AG04450 (cell line): ENCODE measurements at regions not wholly inside any gene's neighbourhood (a gene's known extent, or its start where the extent isn't known, plus 50 kb on each side); places are given as distances from the start of the nearest gene placed in this dataset.

ENCODE experiments used
- CTCF ChIA-PET: fragments of 300-600, 350-600 bp; formaldehyde crosslinking; extraction: SDS; loops from one replicate; lab custom pipeline; 2022; ENCODE audit warnings: antibody characterized with exemption, inconsistent platforms; lab: Charles Lee
- POLR2A ChIA-PET: fragments of 350-600 bp; formaldehyde crosslinking; extraction: SDS; loops from one replicate; lab custom pipeline; 2021; ENCODE audit warnings: antibody characterized with exemption, inconsistent platforms; lab: Yijun Ruan, JAX
- DNase-seq: peaks from one replicate; pipeline ENCODE4 v3.0.0-alpha.2; 2011; ENCODE audit warnings: low read depth, low spot score
- H3K27ac ChIP-seq: one replicate; pipeline ENCODE4 v1.5.1; 2012; ENCODE audit warnings: low read depth, low read length, control low read depth
- H3K27me3 ChIP-seq: one replicate; pipeline ENCODE4 v1.6.0; 2012; ENCODE audit warnings: low read length; ENCODE audit not compliant: control insufficient read depth, insufficient read depth
- H3K4me3 ChIP-seq: 2 replicates; pipeline ENCODE4 v1.5.1; 2011; ENCODE audit warnings: mild to moderate bottlenecking, low read depth, low read length, control low read depth
- H3K9me3 ChIP-seq: 2 replicates; pipeline ENCODE4 v1.5.1; 2012; ENCODE audit warnings: low read length; ENCODE audit not compliant: control insufficient read depth, insufficient read depth
- TF ChIP-seq, protein P1 (sequence below): IDR thresholded peaks from 2 replicates; pipeline ENCODE4 v1.5.1; 2011; ENCODE audit warnings: low read depth, low read length, control low read depth, inconsistent platforms

DNA sequence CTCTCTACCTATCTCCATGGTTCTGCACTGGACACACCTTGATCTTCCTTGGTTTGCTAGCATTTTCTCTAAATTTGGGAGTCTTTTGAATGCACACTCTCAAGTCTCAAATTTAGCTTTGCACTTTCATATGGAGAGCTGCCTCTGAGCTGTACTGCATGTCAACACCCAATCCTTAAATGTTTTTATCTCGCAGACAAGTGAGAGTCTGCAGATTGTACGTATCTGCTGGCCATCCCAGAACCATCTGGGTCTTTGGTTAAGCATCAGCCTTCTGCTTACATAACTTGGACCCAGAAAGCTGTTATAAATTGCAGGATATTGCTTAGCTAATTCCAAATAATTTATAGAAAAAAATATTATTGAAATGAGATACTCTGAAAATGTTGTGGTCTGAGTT lies 111.4 kb upstream of the GRAMD2B start:
- no peak overlapping the region for H3K27ac ChIP-seq
- CTCF ChIA-PET = no interaction called here
- H3K27me3 ChIP-seq = peaks cover 11% of the 10 kb centered on the region
- no peak overlapping the region for H3K4me3 ChIP-seq
- POLR2A ChIA-PET = no interaction called here
- DNase-seq = no peak
- no peaks in the 10 kb centered on the region for H3K9me3 ChIP-seq
- TF ChIP-seq, protein P1, sequence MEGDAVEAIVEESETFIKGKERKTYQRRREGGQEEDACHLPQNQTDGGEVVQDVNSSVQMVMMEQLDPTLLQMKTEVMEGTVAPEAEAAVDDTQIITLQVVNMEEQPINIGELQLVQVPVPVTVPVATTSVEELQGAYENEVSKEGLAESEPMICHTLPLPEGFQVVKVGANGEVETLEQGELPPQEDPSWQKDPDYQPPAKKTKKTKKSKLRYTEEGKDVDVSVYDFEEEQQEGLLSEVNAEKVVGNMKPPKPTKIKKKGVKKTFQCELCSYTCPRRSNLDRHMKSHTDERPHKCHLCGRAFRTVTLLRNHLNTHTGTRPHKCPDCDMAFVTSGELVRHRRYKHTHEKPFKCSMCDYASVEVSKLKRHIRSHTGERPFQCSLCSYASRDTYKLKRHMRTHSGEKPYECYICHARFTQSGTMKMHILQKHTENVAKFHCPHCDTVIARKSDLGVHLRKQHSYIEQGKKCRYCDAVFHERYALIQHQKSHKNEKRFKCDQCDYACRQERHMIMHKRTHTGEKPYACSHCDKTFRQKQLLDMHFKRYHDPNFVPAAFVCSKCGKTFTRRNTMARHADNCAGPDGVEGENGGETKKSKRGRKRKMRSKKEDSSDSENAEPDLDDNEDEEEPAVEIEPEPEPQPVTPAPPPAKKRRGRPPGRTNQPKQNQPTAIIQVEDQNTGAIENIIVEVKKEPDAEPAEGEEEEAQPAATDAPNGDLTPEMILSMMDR = no peak

DNA sequence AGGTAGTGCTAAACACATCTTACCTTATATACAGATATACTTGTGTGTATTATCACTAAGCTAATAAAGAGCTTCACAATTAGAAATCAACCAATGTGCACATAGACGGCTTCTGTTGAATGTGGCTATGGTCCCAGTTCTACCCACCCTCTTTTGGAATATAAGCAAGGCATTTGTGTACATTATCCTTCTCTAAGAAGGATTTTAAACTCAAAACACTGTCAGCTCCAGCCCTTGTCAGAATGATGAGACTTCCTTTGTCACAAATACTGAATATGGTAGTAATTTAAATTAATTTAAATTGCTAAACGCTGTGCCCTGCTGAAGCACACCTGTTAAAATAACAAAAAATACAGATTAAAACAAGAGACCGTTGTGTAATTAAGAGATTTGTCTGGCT lies 107.9 kb upstream of the GRAMD2B start:
- H3K27ac ChIP-seq = no peak overlapping the region
- peaks cover 16% of the 10 kb centered on the region for H3K27me3 ChIP-seq
- no peaks in the 10 kb centered on the region for H3K9me3 ChIP-seq
- CTCF ChIA-PET = no interaction called here
- H3K4me3 ChIP-seq = no peak overlapping the region
- TF ChIP-seq, protein P1 = no peak
- no peak for DNase-seq
- POLR2A ChIA-PET = no interaction called here

DNA sequence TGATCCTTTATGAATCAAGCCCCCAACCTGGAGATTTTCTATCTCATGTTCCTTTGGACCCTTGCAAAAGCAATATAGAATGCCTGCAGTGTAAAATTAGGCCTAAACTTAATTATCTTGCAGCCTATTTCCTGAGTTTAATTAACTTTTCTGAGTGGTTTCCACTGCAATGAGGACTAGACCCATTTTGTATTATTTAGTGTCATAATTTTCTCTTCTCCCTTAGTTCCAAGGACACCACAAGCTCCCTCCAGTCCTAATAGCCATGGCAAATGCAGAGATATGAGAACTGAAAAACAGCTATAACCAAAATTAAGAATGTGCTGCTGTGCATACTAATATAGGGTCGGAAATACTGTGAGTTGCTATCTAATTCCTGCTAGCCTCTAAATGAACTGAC lies 90.9 kb upstream of the GRAMD2B start:
- ChIA-PET POLR2A (no interaction called here), CTCF (no interaction called here)
- Histone ChIP-seq H3K27ac (no peak overlapping the region), H3K4me3 (no peak overlapping the region), H3K9me3 (no peaks in the 10 kb centered on the region), H3K27me3 (peaks cover 2% of the 10 kb centered on the region)
- DNase-seq = no peak
- TF ChIP-seq, protein P1 = no peak

DNA sequence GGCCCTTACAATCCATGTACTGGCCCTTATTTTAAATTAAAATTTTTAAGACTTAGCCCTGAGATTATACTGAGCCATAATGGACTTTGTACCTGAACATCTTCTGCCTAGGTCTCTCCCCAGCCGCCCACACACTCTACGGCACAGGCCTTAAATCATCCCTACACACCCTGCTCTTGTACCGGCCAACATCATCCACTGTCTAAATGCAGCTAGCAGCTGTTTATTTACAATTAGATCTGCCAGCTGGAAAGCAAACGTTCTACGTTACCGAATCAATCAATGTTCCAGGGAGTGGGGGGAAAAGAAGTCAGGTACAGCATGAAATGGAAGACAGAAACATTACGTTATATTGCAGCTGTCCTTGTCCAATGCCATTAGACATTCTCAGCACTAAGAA lies 88.4 kb upstream of the GRAMD2B start:
- POLR2A ChIA-PET = no interaction called here
- H3K4me3 ChIP-seq = no peak overlapping the region
- CTCF ChIA-PET = no interaction called here
- H3K27me3 ChIP-seq = peaks cover 2% of the 10 kb centered on the region
- TF ChIP-seq, protein P1 = no peak
- H3K9me3 ChIP-seq = no peaks in the 10 kb centered on the region
- H3K27ac ChIP-seq = no peak overlapping the region
- DNase-seq = no peak

DNA sequence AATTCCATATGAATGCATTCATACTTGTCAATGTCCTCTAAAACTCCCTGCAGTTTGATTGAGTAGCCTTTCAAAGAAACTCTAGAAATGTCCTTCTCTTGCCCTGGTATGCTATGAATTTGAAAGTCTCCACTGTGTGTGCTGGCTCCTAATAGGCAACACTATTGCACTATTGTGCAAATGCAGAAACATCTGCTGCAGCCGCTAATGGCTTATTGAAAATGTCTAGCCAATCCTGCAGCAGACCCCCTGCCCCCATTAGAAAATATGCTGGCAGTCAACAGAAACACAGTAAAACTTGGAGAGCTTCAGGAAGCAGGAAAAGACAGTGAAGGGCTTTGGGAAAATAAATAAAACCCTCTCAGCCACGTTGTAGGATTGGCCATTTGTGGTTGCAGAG lies 87.3 kb upstream of the GRAMD2B start:
- DNase-seq = no peak
- peaks cover 2% of the 10 kb centered on the region for H3K27me3 ChIP-seq
- no peak overlapping the region for H3K27ac ChIP-seq
- TF ChIP-seq, protein P1 = no peak
- CTCF ChIA-PET = interaction anchor here (5.7 kb wide), 1 partner anchor 201 kb away, joined by 200 read pairs; no protein-coding TSS in a partner anchor
- no peak overlapping the region for H3K4me3 ChIP-seq
- H3K9me3 ChIP-seq = no peaks in the 10 kb centered on the region
- POLR2A ChIA-PET = no interaction called here
